Activated B cell treated with CpG ODN at 0.5 μM for 24 hours (primary cell): ENCODE measurements at regions not wholly inside any gene's neighbourhood (a gene's known extent, or its start where the extent isn't known, plus 50 kb on each side); places are given as distances from the start of the nearest gene placed in this dataset.

Source experiments
- ATAC-seq: fragments of 200-7000 bp; cut with Tn5 transposase; one replicate; pipeline ENCODE4 v1.10.0; 2021; ENCODE audit warnings: low read depth, mild to moderate bottlenecking, moderate library complexity
- CTCF ChIA-PET: fragments of 350-600 bp; sonication (Branson Sonifier 250); formaldehyde crosslinking; loops from one replicate; lab custom pipeline; 2021; ENCODE audit warnings: antibody characterized with exemption; lab: Charles Lee
- POLR2A ChIA-PET: fragments of 350-600 bp; sonication (Branson Sonifier 250); formaldehyde crosslinking; loops from one replicate; lab custom pipeline; 2021; ENCODE audit warnings: antibody characterized with exemption; lab: Charles Lee
- DNase-seq: peaks from one replicate; pipeline ENCODE4 v3.0.0; 2022
- H3K27ac Mint-ChIP-seq: one replicate; pipeline ENCODE4 v1.8.0; 2020; ENCODE audit warnings: mixed read lengths
- H3K27me3 Mint-ChIP-seq: one replicate; pipeline ENCODE4 v1.8.0; 2021; ENCODE audit warnings: mixed read lengths
- H3K36me3 Mint-ChIP-seq: one replicate; pipeline ENCODE4 v1.8.0; 2021; ENCODE audit warnings: low read depth, mixed read lengths
- H3K4me1 Mint-ChIP-seq: one replicate; pipeline ENCODE4 v1.8.0; 2021; ENCODE audit warnings: mixed read lengths
- H3K4me3 Mint-ChIP-seq: one replicate; pipeline ENCODE4 v1.8.0; 2020; ENCODE audit warnings: mild to moderate bottlenecking, mixed read lengths
- H3K9me3 Mint-ChIP-seq: one replicate; pipeline ENCODE4 v1.8.0; 2020; ENCODE audit warnings: mixed read lengths
- CTCF ChIP-seq: fragments of 200-600 bp; IDR thresholded peaks from one replicate; pipeline ENCODE4 v1.8.0; 2022; ENCODE audit warnings: antibody characterized with exemption, mild to moderate bottlenecking
- intact Hi-C: fragments of 100-400 bp; cut with micrococcal nuclease; formaldehyde crosslinking; loops from one replicate; pipeline ENCODE4 v1.15.1; 2024

GRCh38 chr15:39345176-39345575 is 235.7 kb upstream of the THBS1 start:
- POLR2A ChIA-PET: no interaction called here
- no peak for DNase-seq
- no peaks in the 10 kb centered on the region for H3K4me1 Mint-ChIP-seq
- peaks cover 5% of the 10 kb centered on the region for H3K9me3 Mint-ChIP-seq
- intact Hi-C loops: no loop called here
- H3K27me3 Mint-ChIP-seq: no peaks in the 10 kb centered on the region
- no peak for TF ChIP-seq CTCF
- no peak for ATAC-seq
- CTCF ChIA-PET: no interaction called here
- no peak overlapping the region for H3K27ac Mint-ChIP-seq
- no peaks in the 10 kb centered on the region for H3K36me3 Mint-ChIP-seq
- H3K4me3 Mint-ChIP-seq: no peak overlapping the region

- ChIA-PET POLR2A (no interaction called here), CTCF (no interaction called here)
- Mint-ChIP-seq H3K27me3 (no peaks in the 10 kb centered on the region), H3K4me3 (no peak overlapping the region), H3K9me3 (peaks cover 5% of the 10 kb centered on the region), H3K36me3 (no peaks in the 10 kb centered on the region), H3K27ac (no peak overlapping the region), H3K4me1 (no peaks in the 10 kb centered on the region)
- DNase-seq (no peak), ATAC-seq (no peak)
- TF ChIP-seq CTCF: no peak
- intact Hi-C loops: no loop called here
Measured at GRCh38 chr15:39347453-39347852, 233.4 kb upstream of the THBS1 start.

GRCh38 chr15:39350785-39351184 is 230.1 kb upstream of the THBS1 start:
- ATAC-seq: no peak
- H3K27ac Mint-ChIP-seq: no peak overlapping the region
- no peak for TF ChIP-seq CTCF
- no peak for DNase-seq
- intact Hi-C loops: no loop called here
- no peaks in the 10 kb centered on the region for H3K4me1 Mint-ChIP-seq
- H3K4me3 Mint-ChIP-seq: no peak overlapping the region
- ChIA-PET POLR2A (no interaction called here), CTCF (no interaction called here)
- H3K36me3 Mint-ChIP-seq: no peaks in the 10 kb centered on the region
- H3K27me3 Mint-ChIP-seq: no peaks in the 10 kb centered on the region
- no peaks in the 10 kb centered on the region for H3K9me3 Mint-ChIP-seq

GRCh38 chr15:39354189-39354588 is 226.7 kb upstream of the THBS1 start:
- H3K36me3 Mint-ChIP-seq: no peaks in the 10 kb centered on the region
- intact Hi-C loops: no loop called here
- H3K27ac Mint-ChIP-seq: no peak overlapping the region
- DNase-seq (no peak), ATAC-seq (no peak)
- H3K9me3 Mint-ChIP-seq: no peaks in the 10 kb centered on the region
- no peak for TF ChIP-seq CTCF
- H3K27me3 Mint-ChIP-seq: no peaks in the 10 kb centered on the region
- ChIA-PET CTCF (no interaction called here), POLR2A (no interaction called here)
- no peaks in the 10 kb centered on the region for H3K4me1 Mint-ChIP-seq
- no peak overlapping the region for H3K4me3 Mint-ChIP-seq

- intact Hi-C loops: no loop called here
- Mint-ChIP-seq H3K4me1 (no peaks in the 10 kb centered on the region), H3K4me3 (no peak overlapping the region), H3K27ac (no peak overlapping the region), H3K36me3 (no peaks in the 10 kb centered on the region), H3K9me3 (no peaks in the 10 kb centered on the region), H3K27me3 (no peaks in the 10 kb centered on the region)
- ATAC-seq (no peak), DNase-seq (no peak)
- CTCF ChIA-PET: no interaction called here
- TF ChIP-seq CTCF: no peak
- POLR2A ChIA-PET: no interaction called here
Measured at GRCh38 chr15:39357480-39358268, 223.2 kb upstream of the THBS1 start.
